Fibroblast of lung (primary cell): ENCODE measurements at regions not wholly inside any gene's neighbourhood (a gene's known extent, or its start where the extent isn't known, plus 50 kb on each side); places are given as distances from the start of the nearest gene placed in this dataset.

Experiments
- DNase-seq, 2 donors: peaks; one replicate each; pipeline versions ENCODE4 v3.0.0 to v3.0.0-alpha.2; 2010; ENCODE audit warnings: low read depth in 2 of 2
- H2AFZ ChIP-seq: 2 replicates; pipeline ENCODE4 v1.5.1; 2012; ENCODE audit warnings: low read length, control low read depth, inconsistent platforms
- H3K27ac ChIP-seq: 2 replicates; pipeline ENCODE4 v1.5.1; 2011; ENCODE audit warnings: low read length, control low read depth; ENCODE audit not compliant: insufficient read depth
- H3K27me3 ChIP-seq: 2 replicates; pipeline ENCODE4 v1.5.1; 2011; ENCODE audit warnings: mild to moderate bottlenecking, low read length; ENCODE audit not compliant: control insufficient read depth, insufficient read depth
- H3K36me3 ChIP-seq: 2 replicates; pipeline ENCODE4 v1.5.1; 2011; ENCODE audit warnings: low read length; ENCODE audit not compliant: control insufficient read depth, insufficient read depth
- H3K4me1 ChIP-seq: 2 replicates; pipeline ENCODE4 v1.5.1; 2011; ENCODE audit warnings: low read length; ENCODE audit not compliant: control insufficient read depth, insufficient read depth; ENCODE audit errors: extremely low read depth
- H3K4me2 ChIP-seq: 2 replicates; pipeline ENCODE4 v1.5.1; 2011; ENCODE audit warnings: low read length, control low read depth; ENCODE audit not compliant: insufficient read depth; ENCODE audit errors: extremely low read depth
- H3K4me3 ChIP-seq, 4 experiments: fragments of 200-600 bp in 1 of 4; sonication (generic) in 1 of 4; replicated peaks in 1 of 4; 2 replicates each; pipeline ENCODE4 v1.5.1; 2011 to 2016; ENCODE audit warnings: low read length in 4 of 4, low read depth in 3 of 4, mild to moderate bottlenecking in 3 of 4, control low read depth in 2 of 4, inconsistent platforms in 1 of 4, mixed read lengths in 1 of 4; ENCODE audit not compliant: insufficient read depth in 1 of 4; ENCODE audit errors: control extremely low read depth in 1 of 4
- H3K79me2 ChIP-seq: 2 replicates; pipeline ENCODE4 v1.5.1; 2012; ENCODE audit warnings: mild to moderate bottlenecking, low read length, inconsistent platforms; ENCODE audit not compliant: control insufficient read depth, insufficient read depth
- H3K9ac ChIP-seq: 2 replicates; pipeline ENCODE4 v1.5.1; 2011; ENCODE audit warnings: mild to moderate bottlenecking, low read length, control low read depth; ENCODE audit not compliant: insufficient read depth
- H3K9me3 ChIP-seq: 2 replicates; pipeline ENCODE4 v1.5.1; 2012; ENCODE audit warnings: low read depth, low read length; ENCODE audit not compliant: control insufficient read depth, insufficient read depth
- H4K20me1 ChIP-seq: 2 replicates; pipeline ENCODE4 v1.5.1; 2011; ENCODE audit warnings: low read length; ENCODE audit not compliant: control insufficient read depth, insufficient read depth; ENCODE audit errors: extremely low read depth
- CTCF ChIP-seq, 2 donors: IDR thresholded peaks in 1 of 2; conservative IDR thresholded peaks in 1 of 2; 1 replicate in 1 of 2; 2 replicates in 1 of 2; pipeline ENCODE4 v1.5.1; 2011 to 2012; ENCODE audit warnings: low read length in 2 of 2, control low read depth in 1 of 2, inconsistent platforms in 1 of 2, low read depth in 1 of 2, mild to moderate bottlenecking in 1 of 2
- EZH2 ChIP-seq: IDR thresholded peaks from 2 replicates; pipeline ENCODE4 v1.5.1; 2012; ENCODE audit warnings: low read length, control low read depth, mild to moderate bottlenecking; ENCODE audit errors: missing control alignments

- no peak for DNase-seq
- TF ChIP-seq CTCF (conservative IDR thresholded peaks at IDR 0.05 in 1 of 2, IDR thresholded peaks at IDR 0.05 in 1 of 2; ENCODE audit: low read depth in 1 of 2, low read length in 2 of 2) (no peak), EZH2 (no peak)
- Histone ChIP-seq H2AFZ (no peak overlapping the region), H3K79me2 (no peaks in the 10 kb centered on the region), H3K4me1 (no peaks in the 10 kb centered on the region), H4K20me1 (no peaks in the 10 kb centered on the region), H3K9me3 (no peaks in the 10 kb centered on the region), H3K36me3 (no peaks in the 10 kb centered on the region), H3K9ac (no peak overlapping the region), H3K4me3 (no peak overlapping the region), H3K27ac (no peak overlapping the region), H3K27me3 (no peaks in the 10 kb centered on the region), H3K4me2 (no peak overlapping the region)
Measured at GRCh38 chr17:12528036-12528435, 137.7 kb upstream of the MYOCD start.

- no peaks in the 10 kb centered on the region for H4K20me1 ChIP-seq
- DNase-seq: no peak
- no peak overlapping the region for H3K27ac ChIP-seq
- H2AFZ ChIP-seq: no peak overlapping the region
- H3K4me1 ChIP-seq: no peaks in the 10 kb centered on the region
- no peaks in the 10 kb centered on the region for H3K27me3 ChIP-seq
- no peaks in the 10 kb centered on the region for H3K9me3 ChIP-seq
- no peak overlapping the region for H3K9ac ChIP-seq
- no peak overlapping the region for H3K4me2 ChIP-seq
- no peak overlapping the region for H3K4me3 ChIP-seq
- TF ChIP-seq EZH2 (no peak), CTCF (conservative IDR thresholded peaks at IDR 0.05 in 1 of 2, IDR thresholded peaks at IDR 0.05 in 1 of 2; ENCODE audit: low read depth in 1 of 2, low read length in 2 of 2) (no peak)
- no peaks in the 10 kb centered on the region for H3K79me2 ChIP-seq
- no peaks in the 10 kb centered on the region for H3K36me3 ChIP-seq
Measured at GRCh38 chr17:12530161-12530560, 135.5 kb upstream of the MYOCD start.

GRCh38 chr17:12536021-12536420 is 129.7 kb upstream of the MYOCD start:
- H3K4me2 ChIP-seq: no peak overlapping the region
- no peak for DNase-seq
- H3K4me1 ChIP-seq: no peaks in the 10 kb centered on the region
- H3K27ac ChIP-seq: no peak overlapping the region
- H3K9ac ChIP-seq: no peak overlapping the region
- TF ChIP-seq EZH2 (no peak), CTCF (conservative IDR thresholded peaks at IDR 0.05 in 1 of 2, IDR thresholded peaks at IDR 0.05 in 1 of 2; ENCODE audit: low read depth in 1 of 2, low read length in 2 of 2) (no peak)
- no peaks in the 10 kb centered on the region for H3K36me3 ChIP-seq
- no peaks in the 10 kb centered on the region for H3K27me3 ChIP-seq
- H3K9me3 ChIP-seq: no peaks in the 10 kb centered on the region
- H2AFZ ChIP-seq: no peak overlapping the region
- no peak overlapping the region for H3K4me3 ChIP-seq
- no peaks in the 10 kb centered on the region for H4K20me1 ChIP-seq
- H3K79me2 ChIP-seq: no peaks in the 10 kb centered on the region
